ENCODE measurements at regions not wholly inside any gene's neighbourhood (a gene's known extent, or its start where the extent isn't known, plus 50 kb on each side); places are given as distances from the start of the nearest gene placed in this dataset.

DNA sequence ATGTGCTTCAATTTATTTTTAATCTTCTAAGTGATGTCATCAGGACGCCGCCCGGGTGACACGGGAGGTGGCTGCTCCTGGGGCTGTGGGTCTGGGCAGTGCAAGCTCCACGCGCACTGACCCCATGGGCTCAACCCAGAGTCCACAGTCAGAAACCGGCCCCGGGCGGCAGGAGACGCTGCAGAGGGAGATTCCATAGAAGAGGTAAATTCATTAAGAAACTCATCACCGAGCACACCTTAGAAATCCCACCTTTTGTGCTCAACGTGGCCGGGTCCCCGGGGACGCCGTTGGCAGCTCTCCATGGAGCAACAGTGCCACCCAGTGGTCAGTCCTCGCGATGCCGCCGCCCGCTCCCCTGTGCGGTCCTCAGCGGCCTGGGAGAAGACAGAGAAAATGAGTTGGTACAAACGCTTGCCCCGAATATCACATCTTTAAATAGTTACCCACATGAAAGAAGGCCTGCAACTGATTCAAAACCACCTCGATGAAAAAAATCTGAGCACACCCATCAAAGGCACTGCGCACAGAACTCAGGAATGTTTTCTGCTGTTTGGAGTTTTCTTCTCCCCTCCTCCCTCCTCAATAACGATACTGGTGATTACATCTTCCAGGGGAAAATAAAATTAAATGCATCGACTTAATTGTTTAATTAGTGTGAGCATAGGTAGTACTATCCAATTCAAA lies 92.6 kb downstream of the CMPK2 start:
- TF ChIP-seq CTCF (IDR thresholded peaks at IDR 0.05 in 2 of 3, conservative IDR thresholded peaks at IDR 0.05 in 1 of 3; ENCODE audit: borderline replicate concordance in 1 of 3, insufficient read depth in 1 of 3, low read depth in 2 of 3, low read length in 2 of 3) (peak; percentile 56 to 97 (median 89)), RAD21 (IDR thresholded peaks at IDR 0.05; ENCODE audit: low read depth) (peak; percentile 91), POLR2A (IDR thresholded peaks at IDR 0.05; ENCODE audit: borderline replicate concordance, extremely low read depth, insufficient read depth, insufficient read length) (no peak), MAX (IDR thresholded peaks at IDR 0.05) (no peak), EZH2 (IDR thresholded peaks at IDR 0.05) (no peak), EGR1 (IDR thresholded peaks at IDR 0.05; ENCODE audit: low read depth) (no peak), REST (IDR thresholded peaks at IDR 0.05; ENCODE audit: low read depth) (no peak)
- TF ChIP-seq, protein P1, sequence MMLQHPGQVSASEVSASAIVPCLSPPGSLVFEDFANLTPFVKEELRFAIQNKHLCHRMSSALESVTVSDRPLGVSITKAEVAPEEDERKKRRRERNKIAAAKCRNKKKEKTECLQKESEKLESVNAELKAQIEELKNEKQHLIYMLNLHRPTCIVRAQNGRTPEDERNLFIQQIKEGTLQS (IDR thresholded peaks at IDR 0.05) = no peak

Data from HCT116 (cell line).